SK-N-SH treated with all-trans-retinoic acid at 6 μM for 48 hours (cell line): ENCODE measurements at regions not wholly inside any gene's neighbourhood (a gene's known extent, or its start where the extent isn't known, plus 50 kb on each side); places are given as distances from the start of the nearest gene placed in this dataset.

Experiments used
- BACH2 ChIP-seq: fragments of 250-450 bp; sonication (Bioruptor Pico); IDR thresholded peaks from 2 replicates; pipeline ENCODE4 v1.9.0; 2021; ENCODE audit warnings: mild to moderate bottlenecking, borderline replicate concordance
- TCF4 ChIP-seq: fragments of 250-450 bp; sonication (Bioruptor Pico); IDR thresholded peaks from 2 replicates; pipeline ENCODE4 v1.8.0; 2021; ENCODE audit warnings: mild to moderate bottlenecking, moderate library complexity, borderline replicate concordance
- ZFP3 ChIP-seq: fragments of 250-450 bp; sonication (Bioruptor Pico); IDR thresholded peaks from 2 replicates; pipeline ENCODE4 v1.5.0; 2020; ENCODE audit warnings: mild to moderate bottlenecking, moderate library complexity
- TF ChIP-seq, protein P1 (sequence below): fragments of 250-450 bp; sonication (Bioruptor Pico); IDR thresholded peaks from 2 replicates; pipeline ENCODE4 v1.5.0; 2020; ENCODE audit warnings: mild to moderate bottlenecking, moderate library complexity
- TF ChIP-seq, protein P2 (sequence below): fragments of 250-450 bp; sonication (Bioruptor Pico); IDR thresholded peaks from 2 replicates; pipeline ENCODE4 v1.8.0; 2020; ENCODE audit warnings: mild to moderate bottlenecking, moderate library complexity, borderline replicate concordance
- TF ChIP-seq, protein P3 (sequence below): fragments of 250-450 bp; sonication (Bioruptor Pico); IDR thresholded peaks from 2 replicates; pipeline ENCODE4 v1.5.1; 2020; ENCODE audit warnings: low read depth, mild to moderate bottlenecking, moderate library complexity

DNA sequence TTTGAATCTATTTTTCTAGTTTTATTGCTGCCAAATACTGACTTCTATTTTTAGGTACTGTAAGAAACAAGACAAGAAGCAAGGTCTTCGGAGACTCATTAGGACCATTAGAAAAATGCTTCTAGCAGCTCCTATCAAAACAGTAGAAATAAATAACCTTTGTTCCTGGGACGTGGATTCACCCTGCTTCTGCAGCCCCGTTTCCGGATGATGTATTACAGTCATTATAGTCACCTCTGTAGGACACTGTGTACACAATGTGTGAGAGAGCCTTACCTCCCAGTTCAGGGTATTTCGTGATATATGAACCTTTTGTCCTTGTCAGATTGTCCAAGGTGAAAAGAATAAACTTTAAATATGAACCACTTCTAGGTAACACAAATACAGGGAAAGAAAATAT lies 484.0 kb upstream of the TECRL start:
- TF ChIP-seq, protein P1, sequence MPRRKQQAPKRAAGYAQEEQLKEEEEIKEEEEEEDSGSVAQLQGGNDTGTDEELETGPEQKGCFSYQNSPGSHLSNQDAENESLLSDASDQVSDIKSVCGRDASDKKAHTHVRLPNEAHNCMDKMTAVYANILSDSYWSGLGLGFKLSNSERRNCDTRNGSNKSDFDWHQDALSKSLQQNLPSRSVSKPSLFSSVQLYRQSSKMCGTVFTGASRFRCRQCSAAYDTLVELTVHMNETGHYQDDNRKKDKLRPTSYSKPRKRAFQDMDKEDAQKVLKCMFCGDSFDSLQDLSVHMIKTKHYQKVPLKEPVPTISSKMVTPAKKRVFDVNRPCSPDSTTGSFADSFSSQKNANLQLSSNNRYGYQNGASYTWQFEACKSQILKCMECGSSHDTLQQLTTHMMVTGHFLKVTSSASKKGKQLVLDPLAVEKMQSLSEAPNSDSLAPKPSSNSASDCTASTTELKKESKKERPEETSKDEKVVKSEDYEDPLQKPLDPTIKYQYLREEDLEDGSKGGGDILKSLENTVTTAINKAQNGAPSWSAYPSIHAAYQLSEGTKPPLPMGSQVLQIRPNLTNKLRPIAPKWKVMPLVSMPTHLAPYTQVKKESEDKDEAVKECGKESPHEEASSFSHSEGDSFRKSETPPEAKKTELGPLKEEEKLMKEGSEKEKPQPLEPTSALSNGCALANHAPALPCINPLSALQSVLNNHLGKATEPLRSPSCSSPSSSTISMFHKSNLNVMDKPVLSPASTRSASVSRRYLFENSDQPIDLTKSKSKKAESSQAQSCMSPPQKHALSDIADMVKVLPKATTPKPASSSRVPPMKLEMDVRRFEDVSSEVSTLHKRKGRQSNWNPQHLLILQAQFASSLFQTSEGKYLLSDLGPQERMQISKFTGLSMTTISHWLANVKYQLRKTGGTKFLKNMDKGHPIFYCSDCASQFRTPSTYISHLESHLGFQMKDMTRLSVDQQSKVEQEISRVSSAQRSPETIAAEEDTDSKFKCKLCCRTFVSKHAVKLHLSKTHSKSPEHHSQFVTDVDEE (CRISPR knock-in tag), result no peak
- TF ChIP-seq, protein P2, sequence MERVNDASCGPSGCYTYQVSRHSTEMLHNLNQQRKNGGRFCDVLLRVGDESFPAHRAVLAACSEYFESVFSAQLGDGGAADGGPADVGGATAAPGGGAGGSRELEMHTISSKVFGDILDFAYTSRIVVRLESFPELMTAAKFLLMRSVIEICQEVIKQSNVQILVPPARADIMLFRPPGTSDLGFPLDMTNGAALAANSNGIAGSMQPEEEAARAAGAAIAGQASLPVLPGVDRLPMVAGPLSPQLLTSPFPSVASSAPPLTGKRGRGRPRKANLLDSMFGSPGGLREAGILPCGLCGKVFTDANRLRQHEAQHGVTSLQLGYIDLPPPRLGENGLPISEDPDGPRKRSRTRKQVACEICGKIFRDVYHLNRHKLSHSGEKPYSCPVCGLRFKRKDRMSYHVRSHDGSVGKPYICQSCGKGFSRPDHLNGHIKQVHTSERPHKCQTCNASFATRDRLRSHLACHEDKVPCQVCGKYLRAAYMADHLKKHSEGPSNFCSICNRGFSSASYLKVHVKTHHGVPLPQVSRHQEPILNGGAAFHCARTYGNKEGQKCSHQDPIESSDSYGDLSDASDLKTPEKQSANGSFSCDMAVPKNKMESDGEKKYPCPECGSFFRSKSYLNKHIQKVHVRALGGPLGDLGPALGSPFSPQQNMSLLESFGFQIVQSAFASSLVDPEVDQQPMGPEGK (CRISPR knock-in tag), result no peak
- TF ChIP-seq, protein P3, sequence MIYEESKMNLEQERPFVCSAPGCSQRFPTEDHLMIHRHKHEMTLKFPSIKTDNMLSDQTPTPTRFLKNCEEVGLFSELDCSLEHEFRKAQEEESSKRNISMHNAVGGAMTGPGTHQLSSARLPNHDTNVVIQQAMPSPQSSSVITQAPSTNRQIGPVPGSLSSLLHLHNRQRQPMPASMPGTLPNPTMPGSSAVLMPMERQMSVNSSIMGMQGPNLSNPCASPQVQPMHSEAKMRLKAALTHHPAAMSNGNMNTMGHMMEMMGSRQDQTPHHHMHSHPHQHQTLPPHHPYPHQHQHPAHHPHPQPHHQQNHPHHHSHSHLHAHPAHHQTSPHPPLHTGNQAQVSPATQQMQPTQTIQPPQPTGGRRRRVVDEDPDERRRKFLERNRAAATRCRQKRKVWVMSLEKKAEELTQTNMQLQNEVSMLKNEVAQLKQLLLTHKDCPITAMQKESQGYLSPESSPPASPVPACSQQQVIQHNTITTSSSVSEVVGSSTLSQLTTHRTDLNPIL (CRISPR knock-in tag), result no peak
- no peak for TF ChIP-seq TCF4 (CRISPR knock-in tag)
- TF ChIP-seq BACH2 (CRISPR knock-in tag), result no peak
- TF ChIP-seq ZFP3, result no peak
